Body of pancreas (tissue), 4 donors: ENCODE measurements at regions not wholly inside any gene's neighbourhood (a gene's known extent, or its start where the extent isn't known, plus 50 kb on each side); places are given as distances from the start of the nearest gene placed in this dataset.
A peak's percentile ranks its signal among the peaks of the same experiment; 100 is the strongest.

Source experiments
- ATAC-seq: fragments of 150-250 bp; one replicate; pipeline ENCODE4 v1.9.1; 2016
- DNase-seq, 4 donors: peaks; one replicate each; pipeline ENCODE4 v3.0.0-alpha.2; 2019
- H3K27ac ChIP-seq, 4 donors: fragments of 200-600 bp; sonication (generic); 1 replicate in 3 of 4; 2 replicates in 1 of 4; pipeline versions ENCODE4 v1.5.1 to v1.6.1; 2016 to 2019; ENCODE audit warnings: mild to moderate bottlenecking in 1 of 4, mixed read lengths in 1 of 4, moderate library complexity in 1 of 4
- H3K27me3 ChIP-seq, 2 donors: fragments of 200-600 bp; sonication (generic); one replicate each; pipeline ENCODE4 v1.6.0; 2016; ENCODE audit warnings: mild to moderate bottlenecking in 1 of 2
- H3K36me3 ChIP-seq, 2 donors: fragments of 200-600 bp; sonication (generic); replicated peaks in 1 of 2; 2 replicates each; pipeline ENCODE4 v1.5.1; 2016; ENCODE audit warnings: low read depth in 2 of 2; ENCODE audit not compliant: insufficient read depth in 1 of 2
- H3K4me1 ChIP-seq: fragments of 200-600 bp; sonication (generic); one replicate; pipeline ENCODE4 v1.6.0; 2016
- H3K4me3 ChIP-seq, 2 donors: fragments of 200-600 bp; sonication (generic); 1 replicate in 1 of 2; 2 replicates in 1 of 2; pipeline ENCODE4 v1.5.1; 2016 to 2019
- H3K9me3 ChIP-seq, 3 donors: fragments of 200-600 bp; sonication (generic); 1 replicate in 2 of 3; 2 replicates in 1 of 3; pipeline ENCODE4 v1.5.1; 2016
- CTCF ChIP-seq, 7 experiments: fragments of 450-650 bp in 4 of 7; fragments of 200-600 bp in 3 of 7; sonication (generic) in 3 of 7; IDR thresholded peaks; one replicate each; pipeline ENCODE4 v1.5.1; 2016 to 2019; ENCODE audit warnings: antibody characterized with exemption in 7 of 7
- POLR2A ChIP-seq, 3 donors: fragments of 450-650 bp; IDR thresholded peaks; one replicate each; pipeline ENCODE4 v1.6.1; 2016; ENCODE audit warnings: antibody characterized with exemption in 3 of 3, mild to moderate bottlenecking in 2 of 3
- WGBS, 2 donors: methylation state at CpG; one replicate each; pipeline ENCODE4 v1.1.5; 2017; 5-methylcytosine and 5-hydroxymethylcytosine counted together
- intact Hi-C: fragments of 100-400 bp; cut with DNase I; formaldehyde crosslinking; loops from one replicate; pipeline ENCODE4 v1.15.1; 2023

- H3K4me3 ChIP-seq, result no peak overlapping the region
- no peak for ATAC-seq
- WGBS, 2 donors, result 69 to 76% methylated on average over 1 of the region's 1 CpG
- H3K4me1 ChIP-seq, result peaks cover 31% of the 10 kb centered on the region
- H3K9me3 ChIP-seq, result no peaks in the 10 kb centered on the region
- no peak for DNase-seq
- no peak for TF ChIP-seq POLR2A (IDR thresholded peaks at IDR 0.05)
- TF ChIP-seq CTCF (IDR thresholded peaks at IDR 0.05), result no peak
- H3K27ac ChIP-seq, result peak overlapping the region in 3 of 4 donors; percentile 53 to 83 (median 76)
- no peaks in the 10 kb centered on the region for H3K36me3 ChIP-seq
- intact Hi-C loops, result no loop called here
- H3K27me3 ChIP-seq, result no peaks in the 10 kb centered on the region
These were observed 301.3 kb downstream of the SOX9 start for GRCh38 chr17:72422204-72422504.

- DNase-seq (peak; percentile 41 to 83 (median 61)), ATAC-seq (peak; percentile 41)
- 59 to 65% methylated on average over 12 to 21 of the region's 21 CpGs for WGBS, 2 donors
- no peaks in the 10 kb centered on the region for H3K36me3 ChIP-seq
- no peaks in the 10 kb centered on the region for H3K9me3 ChIP-seq
- H3K4me1 ChIP-seq, result peaks cover 36% of the 10 kb centered on the region
- peak overlapping the region; percentile 14 to 83 (median 64) for H3K27ac ChIP-seq
- intact Hi-C loops, result no loop called here
- H3K27me3 ChIP-seq, result no peaks in the 10 kb centered on the region
- no peak overlapping the region for H3K4me3 ChIP-seq
- no peak for TF ChIP-seq POLR2A (IDR thresholded peaks at IDR 0.05)
- TF ChIP-seq CTCF (IDR thresholded peaks at IDR 0.05), result no peak
These were observed 301.9 kb downstream of the SOX9 start for GRCh38 chr17:72422505-72423285.

GRCh38 chr17:72423286-72423589 is 302.4 kb downstream of the SOX9 start:
- Histone ChIP-seq H3K36me3 (no peaks in the 10 kb centered on the region), H3K4me1 (peaks cover 42% of the 10 kb centered on the region), H3K9me3 (no peaks in the 10 kb centered on the region), H3K4me3 (no peak overlapping the region), H3K27ac (peak overlapping the region in 3 of 4 donors; percentile 14 to 83 (median 53)), H3K27me3 (no peaks in the 10 kb centered on the region)
- WGBS, 2 donors, result 84 to 94% methylated on average over 5 of the region's 5 CpGs
- intact Hi-C loops, result no loop called here
- ATAC-seq (no peak), DNase-seq (no peak)
- TF ChIP-seq POLR2A (IDR thresholded peaks at IDR 0.05), result no peak

- WGBS, 2 donors, result 74 to 76% methylated on average over 13 to 14 of the region's 14 CpGs
- Histone ChIP-seq H3K36me3 (no peaks in the 10 kb centered on the region), H3K4me1 (peaks cover 46% of the 10 kb centered on the region), H3K27ac (peak overlapping the region in 2 of 4 donors; percentile 53 to 83), H3K9me3 (no peaks in the 10 kb centered on the region), H3K27me3 (no peaks in the 10 kb centered on the region), H3K4me3 (no peak overlapping the region)
- ATAC-seq, result no peak
- intact Hi-C loops, result no loop called here
- DNase-seq, result no peak
- TF ChIP-seq CTCF (IDR thresholded peaks at IDR 0.05), result no peak
These were observed 302.9 kb downstream of the SOX9 start for GRCh38 chr17:72423718-72424117.

GRCh38 chr17:72424505-72425117 is 303.8 kb downstream of the SOX9 start:
- Histone ChIP-seq H3K4me3 (no peak overlapping the region), H3K9me3 (no peaks in the 10 kb centered on the region), H3K27me3 (no peaks in the 10 kb centered on the region), H3K4me1 (peaks cover 41% of the 10 kb centered on the region), H3K36me3 (no peaks in the 10 kb centered on the region), H3K27ac (no peak overlapping the region)
- DNase-seq (no peak), ATAC-seq (no peak)
- WGBS, 2 donors, result 92 to 99% methylated on average over 10 to 12 of the region's 12 CpGs
- no peak for TF ChIP-seq CTCF (IDR thresholded peaks at IDR 0.05)
- TF ChIP-seq POLR2A (IDR thresholded peaks at IDR 0.05), result no peak
- intact Hi-C loops, result no loop called here
